Motor neuron (in vitro differentiated cells): ENCODE measurements at regions not wholly inside any gene's neighbourhood (a gene's known extent, or its start where the extent isn't known, plus 50 kb on each side); places are given as distances from the start of the nearest gene placed in this dataset.

Experiments
- ATAC-seq, 8 experiments: fragments of 200-7000 bp; cut with Tn5 transposase; replicated peaks in 6 of 8; 2 replicates each; pipeline ENCODE4 v1.8.0; 2021; ENCODE audit warnings: mild to moderate bottlenecking in 8 of 8, moderate library complexity in 8 of 8
- H3K27ac ChIP-seq, 2 donors: fragments of 250-450 bp; sonication (Bioruptor Pico); 2 replicates each; pipeline ENCODE4 v1.9.0; 2021; ENCODE audit warnings: antibody characterized with exemption in 2 of 2, mild to moderate bottlenecking in 2 of 2, moderate library complexity in 1 of 2
- H3K4me1 ChIP-seq, 2 donors: fragments of 250-450 bp; sonication (Bioruptor Pico); replicated peaks in 1 of 2; 2 replicates each; pipeline ENCODE4 v1.6.1; 2021; ENCODE audit warnings: antibody characterized with exemption in 2 of 2, mild to moderate bottlenecking in 2 of 2, moderate library complexity in 1 of 2
- H3K4me3 ChIP-seq, 5 donors: fragments of 250-450 bp; sonication (Bioruptor Pico); 2 replicates each; pipeline ENCODE4 v1.9.0; 2021; ENCODE audit warnings: antibody characterized with exemption in 5 of 5, mild to moderate bottlenecking in 5 of 5, moderate library complexity in 4 of 5
- WGBS, 10 experiments: fragments of 450-650 bp; shearing (Covaris generic); methylation state at CpG; one replicate each; pipeline ENCODE4 v1.0.0; 2022; 5-methylcytosine and 5-hydroxymethylcytosine counted together
- in situ Hi-C, 9 experiments: fragments of 400-800 bp; cut with MboI; loops; one replicate each; pipeline ENCODE4 v1.15.0; 2021; ENCODE audit warnings: low sequenced_read_pairs in 9 of 9, low pct_unique_long_range_greater_than_20kb in 2 of 9; ENCODE audit not compliant: unreplicated experiment in 9 of 9

GRCh38 chr3:148642214-148642613 lies 55.5 kb upstream of the AGTR1 start:
- in situ Hi-C loops = loop anchor here in 1 of 9 experiments (25.0 kb wide), 2 partner anchors 180 to 255 kb away; no protein-coding TSS in a partner anchor
- H3K4me3 ChIP-seq = no peak overlapping the region

GRCh38 chr3:148642616-148643015 lies 55.1 kb upstream of the AGTR1 start:
- WGBS, 10 experiments = 71 to 100% (median 100%) methylated on average over 1 to 2 of the region's 2 CpGs; no CpG with 5 or more reads in 1 of the 10 experiments
- Histone ChIP-seq H3K27ac (no peak overlapping the region), H3K4me1 (no peaks in the 10 kb centered on the region), H3K4me3 (no peak overlapping the region)
- in situ Hi-C loops = loop anchor here in 1 of 9 experiments (25.0 kb wide), 2 partner anchors 180 to 255 kb away; no protein-coding TSS in a partner anchor
- ATAC-seq = peak in 4 of 8 experiments; percentile 30 to 77 (median 65)

More at GRCh38 chr3:148642214-148642613, 55.5 kb upstream of the AGTR1 start:
- H3K27ac ChIP-seq = no peak overlapping the region
- peak in 1 of 8 experiments; percentile 24 for ATAC-seq
- H3K4me1 ChIP-seq = no peaks in the 10 kb centered on the region

- in situ Hi-C loops = loop anchor here in 1 of 9 experiments (25.0 kb wide), 2 partner anchors 181 to 256 kb away; no protein-coding TSS in a partner anchor
- Histone ChIP-seq H3K27ac (no peak overlapping the region), H3K4me1 (no peaks in the 10 kb centered on the region), H3K4me3 (no peak overlapping the region)
- 33 to 100% (median 56%) methylated on average over 1 to 4 of the region's 4 CpGs; no CpG with 5 or more reads in 2 of the 10 experiments for WGBS, 10 experiments
- ATAC-seq = peak in 2 of 8 experiments; percentile 25 to 27
These were observed 54.3 kb upstream of the AGTR1 start for GRCh38 chr3:148643389-148643840.

GRCh38 chr3:148646126-148646665 lies 51.5 kb upstream of the AGTR1 start:
- in situ Hi-C loops = loop anchor here in 1 of 9 experiments (25.0 kb wide), 2 partner anchors 184 to 259 kb away; no protein-coding TSS in a partner anchor
- no peak overlapping the region for H3K27ac ChIP-seq
- ATAC-seq = no peak
- H3K4me3 ChIP-seq = no peak overlapping the region
- no peaks in the 10 kb centered on the region for H3K4me1 ChIP-seq
- WGBS, 10 experiments = 39 to 96% (median 90%) methylated on average over 1 to 4 of the region's 4 CpGs
